Testis (tissue), 2 donors: ENCODE measurements at regions not wholly inside any gene's neighbourhood (a gene's known extent, or its start where the extent isn't known, plus 50 kb on each side); places are given as distances from the start of the nearest gene placed in this dataset.

Experiments
- POLR2A ChIP-seq: fragments of 450-650 bp; IDR thresholded peaks from one replicate; pipeline ENCODE4 v1.6.1; 2017; ENCODE audit warnings: antibody characterized with exemption, mild to moderate bottlenecking, moderate library complexity
- TF ChIP-seq, protein P1 (sequence below), 3 experiments: fragments of 450-650 bp in 2 of 3; fragments of 200-600 bp in 1 of 3; sonication (generic) in 1 of 3; IDR thresholded peaks; one replicate each; pipeline ENCODE4 v1.5.1; 2016 to 2019; ENCODE audit warnings: antibody characterized with exemption in 3 of 3, mild to moderate bottlenecking in 2 of 3, moderate library complexity in 1 of 3

DNA sequence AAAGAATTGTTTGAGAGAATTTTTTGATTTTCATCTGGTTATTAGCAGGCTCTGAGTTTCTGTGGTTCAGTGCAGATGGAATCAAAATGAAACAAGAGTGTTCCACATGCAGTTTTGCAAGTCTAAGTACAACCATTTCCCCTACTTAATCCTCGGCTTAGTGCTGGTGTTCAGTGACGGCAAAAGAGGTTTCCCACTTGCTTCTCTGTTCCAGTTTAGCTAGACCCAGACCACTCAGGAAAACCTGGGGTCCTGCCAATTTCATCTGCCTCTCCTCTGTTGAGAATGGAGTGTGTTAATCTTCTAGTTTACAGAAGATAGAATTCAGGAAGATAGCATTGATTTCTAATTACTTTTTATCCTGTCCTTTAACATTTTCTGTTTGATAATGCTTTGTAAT, 996.2 kb upstream of the FANCL start:
- no peak for TF ChIP-seq POLR2A
- TF ChIP-seq, protein P1, sequence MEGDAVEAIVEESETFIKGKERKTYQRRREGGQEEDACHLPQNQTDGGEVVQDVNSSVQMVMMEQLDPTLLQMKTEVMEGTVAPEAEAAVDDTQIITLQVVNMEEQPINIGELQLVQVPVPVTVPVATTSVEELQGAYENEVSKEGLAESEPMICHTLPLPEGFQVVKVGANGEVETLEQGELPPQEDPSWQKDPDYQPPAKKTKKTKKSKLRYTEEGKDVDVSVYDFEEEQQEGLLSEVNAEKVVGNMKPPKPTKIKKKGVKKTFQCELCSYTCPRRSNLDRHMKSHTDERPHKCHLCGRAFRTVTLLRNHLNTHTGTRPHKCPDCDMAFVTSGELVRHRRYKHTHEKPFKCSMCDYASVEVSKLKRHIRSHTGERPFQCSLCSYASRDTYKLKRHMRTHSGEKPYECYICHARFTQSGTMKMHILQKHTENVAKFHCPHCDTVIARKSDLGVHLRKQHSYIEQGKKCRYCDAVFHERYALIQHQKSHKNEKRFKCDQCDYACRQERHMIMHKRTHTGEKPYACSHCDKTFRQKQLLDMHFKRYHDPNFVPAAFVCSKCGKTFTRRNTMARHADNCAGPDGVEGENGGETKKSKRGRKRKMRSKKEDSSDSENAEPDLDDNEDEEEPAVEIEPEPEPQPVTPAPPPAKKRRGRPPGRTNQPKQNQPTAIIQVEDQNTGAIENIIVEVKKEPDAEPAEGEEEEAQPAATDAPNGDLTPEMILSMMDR (IDR thresholded peaks at IDR 0.05): no peak
